HCT116 (cell line): ENCODE measurements at regions not wholly inside any gene's neighbourhood (a gene's known extent, or its start where the extent isn't known, plus 50 kb on each side); places are given as distances from the start of the nearest gene placed in this dataset.

Experiments
- CTCF ChIP-seq, 3 experiments: fragments of 200-600 bp in 1 of 3; sonication (generic) in 1 of 3; IDR thresholded peaks in 2 of 3; conservative IDR thresholded peaks in 1 of 3; 2 replicates each; pipeline ENCODE4 v1.5.1; 2012 to 2017; ENCODE audit warnings: low read depth in 2 of 3, low read length in 2 of 3, antibody characterized with exemption in 1 of 3, borderline replicate concordance in 1 of 3, control low read depth in 1 of 3, mild to moderate bottlenecking in 1 of 3, mixed read lengths in 1 of 3, mixed run types in 1 of 3, moderate library complexity in 1 of 3; ENCODE audit not compliant: insufficient read depth in 1 of 3
- EZH2phosphoT487 ChIP-seq: fragments of 200-600 bp; IDR thresholded peaks from 2 replicates; pipeline ENCODE4 v1.6.1; 2018; ENCODE audit warnings: antibody characterized with exemption, borderline replicate concordance
- POLR2A ChIP-seq: IDR thresholded peaks from 2 replicates; pipeline ENCODE4 v1.7.0; 2011; ENCODE audit warnings: borderline replicate concordance; ENCODE audit not compliant: insufficient read depth, insufficient read length; ENCODE audit errors: extremely low read depth

GRCh38 chr15:77685082-77685815, 52.5 kb upstream of the LINGO1 start:
- no peak for TF ChIP-seq CTCF (IDR thresholded peaks at IDR 0.05 in 2 of 3, conservative IDR thresholded peaks at IDR 0.05 in 1 of 3; ENCODE audit: borderline replicate concordance in 1 of 3, insufficient read depth in 1 of 3, low read depth in 2 of 3, low read length in 2 of 3)
- no peak for TF ChIP-seq POLR2A
- TF ChIP-seq EZH2phosphoT487, result no peak
